H1 (cell line): ENCODE measurements at regions not wholly inside any gene's neighbourhood (a gene's known extent, or its start where the extent isn't known, plus 50 kb on each side); places are given as distances from the start of the nearest gene placed in this dataset.

Source experiments
- BCL11A ChIP-seq, 2 experiments: IDR thresholded peaks; one replicate each; pipeline ENCODE4 v1.6.1; 2011; ENCODE audit warnings: low read depth in 2 of 2, low read length in 2 of 2, mild to moderate bottlenecking in 2 of 2
- CTCF ChIP-seq, 3 experiments: IDR thresholded peaks; 1 replicate in 2 of 3; 2 replicates in 1 of 3; pipeline versions ENCODE4 v1.5.1 to v1.6.1; 2011; ENCODE audit warnings: low read length in 3 of 3, mild to moderate bottlenecking in 3 of 3, inconsistent platforms in 2 of 3, low read depth in 1 of 3, moderate library complexity in 1 of 3; ENCODE audit not compliant: insufficient read depth in 1 of 3; ENCODE audit errors: control extremely low read depth in 1 of 3
- EZH2 ChIP-seq: fragments of 200-600 bp; sonication (generic); IDR thresholded peaks from 2 replicates; pipeline ENCODE4 v1.7.1; 2012; ENCODE audit warnings: low read depth, mild to moderate bottlenecking, moderate library complexity, low read length, inconsistent platforms; ENCODE audit not compliant: severe bottlenecking
- MAX ChIP-seq: IDR thresholded peaks from 2 replicates; pipeline ENCODE4 v1.6.1; 2012; ENCODE audit warnings: inconsistent platforms
- NRF1 ChIP-seq: IDR thresholded peaks from 2 replicates; pipeline ENCODE4 v1.6.1; 2011; ENCODE audit warnings: mild to moderate bottlenecking, low read depth, low read length, improper control_type of control experiment
- POLR2A ChIP-seq, 2 experiments: IDR thresholded peaks; 1 replicate in 1 of 2; 2 replicates in 1 of 2; pipeline ENCODE4 v1.6.1; 2011; ENCODE audit warnings: low read depth in 2 of 2, low read length in 2 of 2, mild to moderate bottlenecking in 2 of 2; ENCODE audit errors: control extremely low read depth in 1 of 2
- POLR2AphosphoS5 ChIP-seq: IDR thresholded peaks from 2 replicates; pipeline ENCODE4 v1.6.1; 2011; ENCODE audit warnings: low read depth, low read length
- RBBP5 ChIP-seq: IDR thresholded peaks from 2 replicates; pipeline ENCODE4 v1.7.1; 2012; ENCODE audit warnings: low read depth, mild to moderate bottlenecking, inconsistent platforms, low read length, moderate library complexity, borderline replicate concordance
- RFX5 ChIP-seq: IDR thresholded peaks from 2 replicates; pipeline ENCODE4 v1.6.1; 2011; ENCODE audit warnings: low read depth, low read length, improper control_type of control experiment, borderline replicate concordance
- RXRA ChIP-seq: IDR thresholded peaks from 2 replicates; pipeline ENCODE4 v1.6.1; 2011; ENCODE audit warnings: low read depth, mild to moderate bottlenecking, low read length, moderate library complexity; ENCODE audit not compliant: insufficient read depth
- SIX5 ChIP-seq: IDR thresholded peaks from 2 replicates; pipeline ENCODE4 v1.6.1; 2011; ENCODE audit warnings: mild to moderate bottlenecking, low read depth, low read length
- SP1 ChIP-seq: IDR thresholded peaks from 2 replicates; pipeline ENCODE4 v1.6.1; 2011; ENCODE audit warnings: low read depth, low read length
- USF2 ChIP-seq: IDR thresholded peaks from 2 replicates; pipeline ENCODE4 v1.6.1; 2011; ENCODE audit warnings: low read length, improper control_type of control experiment
- YY1 ChIP-seq: IDR thresholded peaks from 2 replicates; pipeline ENCODE4 v1.6.1; 2011; ENCODE audit warnings: low read depth, mild to moderate bottlenecking, low read length

GRCh38 chr2:207327513-207327912 is 161.8 kb upstream of the KLF7 start:
- TF ChIP-seq CTCF (IDR thresholded peaks at IDR 0.05; ENCODE audit: control extremely low read depth in 1 of 3, insufficient read depth in 1 of 3, low read depth in 1 of 3, low read length in 3 of 3) (no peak), SIX5 (no peak), RFX5 (no peak), POLR2A (IDR thresholded peaks at IDR 0.05; ENCODE audit: control extremely low read depth in 1 of 2, low read depth in 2 of 2, low read length in 2 of 2) (no peak), EZH2 (no peak), MAX (no peak), NRF1 (no peak), POLR2AphosphoS5 (no peak), BCL11A (IDR thresholded peaks at IDR 0.05; ENCODE audit: low read depth in 2 of 2, low read length in 2 of 2) (no peak), SP1 (no peak), YY1 (no peak), RXRA (no peak), RBBP5 (no peak), USF2 (no peak)
